OCI-LY7 (cell line): ENCODE measurements at regions not wholly inside any gene's neighbourhood (a gene's known extent, or its start where the extent isn't known, plus 50 kb on each side); places are given as distances from the start of the nearest gene placed in this dataset.

Experiments used
- BruUV-seq: library from RNA; stranded (reverse); fragments of 400-500 nt; replicated peaks from 2 replicates; lab custom pipeline; 2021; lab: Mats Ljungman, UMichigan
- CTCF ChIA-PET: fragments of 300-600 bp; sonication (Branson Sonifier 250); formaldehyde crosslinking; loops from one replicate; lab custom pipeline; 2022; ENCODE audit warnings: antibody characterized with exemption; ENCODE audit not compliant: unreplicated experiment; lab: Charles Lee
- POLR2A ChIA-PET: fragments of 300-600 bp; sonication (Branson Sonifier 250); formaldehyde crosslinking; loops from one replicate; lab custom pipeline; 2022; ENCODE audit warnings: antibody characterized with exemption; lab: Charles Lee
- DNase-seq: peaks from one replicate; pipeline ENCODE4 v3.0.0-alpha.2; 2015; ENCODE audit warnings: low spot score
- H2AFZ ChIP-seq: fragments of 200-600 bp; sonication (generic), shearing (Covaris generic); 2 replicates; pipeline ENCODE4 v1.6.1; 2014; ENCODE audit warnings: mild to moderate bottlenecking, antibody characterized with exemption, low read length, moderate library complexity
- H3K27ac ChIP-seq: fragments of 200-600 bp; sonication (generic); 2 replicates; pipeline ENCODE4 v1.5.1; 2014; ENCODE audit warnings: mixed run types, low read depth, mild to moderate bottlenecking, moderate library complexity, low read length, inconsistent platforms; ENCODE audit not compliant: poor library complexity, severe bottlenecking
- H3K36me3 ChIP-seq: fragments of 200-600 bp; sonication (generic); 2 replicates; pipeline ENCODE4 v1.6.1; 2014; ENCODE audit warnings: mild to moderate bottlenecking, antibody characterized with exemption, low read length, moderate library complexity, mixed read lengths; ENCODE audit not compliant: insufficient read depth
- H3K4me1 ChIP-seq: fragments of 200-600 bp; sonication (generic); 2 replicates; pipeline ENCODE4 v1.5.1; 2014; ENCODE audit warnings: mild to moderate bottlenecking, low read length; ENCODE audit not compliant: insufficient read depth, poor library complexity, severe bottlenecking
- H3K4me2 ChIP-seq: fragments of 200-600 bp; sonication (generic); 2 replicates; pipeline ENCODE4 v1.6.1; 2014; ENCODE audit warnings: mild to moderate bottlenecking, low read length
- H3K4me3 ChIP-seq: fragments of 200-600 bp; sonication (generic); 2 replicates; pipeline ENCODE4 v1.5.1; 2014; ENCODE audit warnings: mild to moderate bottlenecking, low read depth, low read length; ENCODE audit not compliant: poor library complexity, severe bottlenecking
- H3K79me2 ChIP-seq: fragments of 200-600 bp; sonication (generic); 2 replicates; pipeline ENCODE4 v1.6.1; 2016; ENCODE audit warnings: low read depth, mild to moderate bottlenecking, low read length, moderate library complexity, mixed read lengths; ENCODE audit not compliant: insufficient read depth
- H3K9me2 ChIP-seq: fragments of 200-600 bp; sonication (generic); 2 replicates; pipeline ENCODE4 v1.6.1; 2016; ENCODE audit warnings: mild to moderate bottlenecking, low read length, mixed read lengths; ENCODE audit not compliant: insufficient read depth
- H3K9me3 ChIP-seq: fragments of 200-600 bp; sonication (generic); 2 replicates; pipeline ENCODE4 v1.6.1; 2014; ENCODE audit warnings: mild to moderate bottlenecking, mixed run types, low read length, mixed read lengths
- H4K20me1 ChIP-seq: fragments of 200-600 bp; sonication (generic); 2 replicates; pipeline ENCODE4 v1.6.1; 2014; ENCODE audit warnings: mild to moderate bottlenecking, antibody characterized with exemption, low read length, moderate library complexity, mixed read lengths; ENCODE audit not compliant: insufficient read depth
- CTCF ChIP-seq: fragments of 200-600 bp; sonication (generic); conservative IDR thresholded peaks from 2 replicates; pipeline ENCODE4 v1.5.1; 2014; ENCODE audit warnings: mild to moderate bottlenecking, antibody characterized with exemption, low read length, moderate library complexity, mixed read lengths
- EZH2phosphoT487 ChIP-seq: fragments of 200-600 bp; sonication (generic); IDR thresholded peaks from 2 replicates; pipeline ENCODE4 v1.6.1; 2018; ENCODE audit warnings: low read depth, borderline replicate concordance, mild to moderate bottlenecking, mixed run types, antibody characterized with exemption, low read length, moderate library complexity, mixed read lengths
- intact Hi-C: fragments of 100-400 bp; cut with micrococcal nuclease; formaldehyde crosslinking; loops from one replicate; pipeline ENCODE4 v1.10.0; 2022; ENCODE audit not compliant: unreplicated experiment

GRCh38 chr2:228545041-228545747, 363.7 kb upstream of the SPHKAP start:
- no peak overlapping the region for H2AFZ ChIP-seq
- BruUV-seq: no TSS peak
- H3K27ac ChIP-seq: no peak overlapping the region
- H3K9me3 ChIP-seq: no peaks in the 10 kb centered on the region
- no peaks in the 10 kb centered on the region for H3K79me2 ChIP-seq
- DNase-seq: no peak
- no peaks in the 10 kb centered on the region for H4K20me1 ChIP-seq
- intact Hi-C loops: no loop called here
- TF ChIP-seq CTCF (no peak), EZH2phosphoT487 (no peak)
- ChIA-PET CTCF (no interaction called here), POLR2A (interaction anchor here (0.7 to 1.3 kb wide), 2 partner anchors 9 to 423 kb away, joined by 3 to 6 read pairs; no protein-coding TSS in a partner anchor)
- no peaks in the 10 kb centered on the region for H3K9me2 ChIP-seq
- no peak overlapping the region for H3K4me2 ChIP-seq
- H3K4me3 ChIP-seq: no peak overlapping the region
- H3K4me1 ChIP-seq: no peaks in the 10 kb centered on the region
- H3K36me3 ChIP-seq: no peaks in the 10 kb centered on the region

GRCh38 chr2:228543117-228543516, 361.6 kb upstream of the SPHKAP start:
- H3K36me3 ChIP-seq: no peaks in the 10 kb centered on the region
- DNase-seq: no peak
- POLR2A ChIA-PET: interaction anchor here (1.2 kb wide), 1 partner anchor 286 kb away, joined by 3 read pairs; no protein-coding TSS in a partner anchor
- no peaks in the 10 kb centered on the region for H3K79me2 ChIP-seq
- CTCF ChIA-PET: no interaction called here
- no peaks in the 10 kb centered on the region for H3K9me2 ChIP-seq
- no peaks in the 10 kb centered on the region for H4K20me1 ChIP-seq
- H2AFZ ChIP-seq: no peak overlapping the region
- H3K4me2 ChIP-seq: no peak overlapping the region
- no peak overlapping the region for H3K4me3 ChIP-seq
- H3K27ac ChIP-seq: no peak overlapping the region
- intact Hi-C loops: no loop called here
- BruUV-seq: no TSS peak
- H3K9me3 ChIP-seq: no peaks in the 10 kb centered on the region
- TF ChIP-seq CTCF (no peak), EZH2phosphoT487 (no peak)
- H3K4me1 ChIP-seq: no peaks in the 10 kb centered on the region

- CTCF ChIA-PET: no interaction called here
- H3K36me3 ChIP-seq: no peaks in the 10 kb centered on the region
- no peak overlapping the region for H3K4me3 ChIP-seq
- H3K27ac ChIP-seq: no peak overlapping the region
- H2AFZ ChIP-seq: no peak overlapping the region
- TF ChIP-seq EZH2phosphoT487: no peak
- no peak for TF ChIP-seq CTCF
- no TSS peak for BruUV-seq
- intact Hi-C loops: no loop called here
- no peaks in the 10 kb centered on the region for H3K4me1 ChIP-seq
- H4K20me1 ChIP-seq: no peaks in the 10 kb centered on the region
- DNase-seq: no peak
- H3K9me2 ChIP-seq: no peaks in the 10 kb centered on the region
- H3K79me2 ChIP-seq: no peaks in the 10 kb centered on the region
- H3K9me3 ChIP-seq: no peaks in the 10 kb centered on the region
- H3K4me2 ChIP-seq: no peak overlapping the region
- POLR2A ChIA-PET: interaction anchor here (1.2 kb wide), 1 partner anchor 286 kb away, joined by 3 read pairs; no protein-coding TSS in a partner anchor
Observed at GRCh38 chr2:228542277-228542676, 360.8 kb upstream of the SPHKAP start.
